Astrocyte (in vitro differentiated cells and primary cell): ENCODE measurements at regions not wholly inside any gene's neighbourhood (a gene's known extent, or its start where the extent isn't known, plus 50 kb on each side); places are given as distances from the start of the nearest gene placed in this dataset.

Source experiments
- DNase-seq: peaks from one replicate; pipeline ENCODE4 v3.0.0-alpha.2; 2010; ENCODE audit warnings: low read depth
- FAIRE-seq: peaks from 2 replicates; lab custom pipeline; 2011; peaks lifted over from hg19 to GRCh38; lab: Jason Lieb, UNC
- H2AFZ ChIP-seq: 2 replicates; pipeline ENCODE4 v1.6.0; 2012; ENCODE audit warnings: low read depth, low read length, inconsistent platforms
- H3K27ac ChIP-seq: 2 replicates; pipeline ENCODE4 v1.5.1; 2011; ENCODE audit warnings: low read depth, low read length, inconsistent platforms
- H3K27me3 ChIP-seq: 2 replicates; pipeline ENCODE4 v1.6.0; 2011; ENCODE audit warnings: low read length, inconsistent platforms; ENCODE audit not compliant: insufficient read depth
- H3K36me3 ChIP-seq: 2 replicates; pipeline ENCODE4 v1.5.1; 2011; ENCODE audit warnings: low read length, inconsistent platforms; ENCODE audit not compliant: insufficient read depth
- H3K4me1 ChIP-seq: 2 replicates; pipeline ENCODE4 v1.5.1; 2011; ENCODE audit warnings: low read length, inconsistent platforms; ENCODE audit not compliant: insufficient read depth
- H3K4me2 ChIP-seq: 2 replicates; pipeline ENCODE4 v1.6.0; 2012; ENCODE audit warnings: low read length, inconsistent platforms
- H3K4me3 ChIP-seq: 2 replicates; pipeline ENCODE4 v1.5.1; 2011; ENCODE audit warnings: low read depth, mild to moderate bottlenecking, low read length, inconsistent platforms; ENCODE audit not compliant: insufficient read depth
- H3K79me2 ChIP-seq: 2 replicates; pipeline ENCODE4 v1.6.0; 2012; ENCODE audit warnings: mild to moderate bottlenecking, low read length, inconsistent platforms; ENCODE audit not compliant: insufficient read depth
- H3K9ac ChIP-seq: 2 replicates; pipeline ENCODE4 v1.6.0; 2012; ENCODE audit warnings: mild to moderate bottlenecking, low read length, inconsistent platforms
- H3K9me3 ChIP-seq: 2 replicates; pipeline ENCODE4 v1.5.1; 2012; ENCODE audit warnings: low read depth, mild to moderate bottlenecking, low read length, inconsistent platforms; ENCODE audit not compliant: insufficient read depth
- H4K20me1 ChIP-seq: 2 replicates; pipeline ENCODE4 v1.6.0; 2012; ENCODE audit warnings: low read length, inconsistent platforms; ENCODE audit not compliant: insufficient read depth
- H3K27ac Mint-ChIP-seq: one replicate; pipeline ENCODE4 v1.8.0; 2021; ENCODE audit warnings: mild to moderate bottlenecking, mixed read lengths; ENCODE audit not compliant: unreplicated experiment
- H3K27me3 Mint-ChIP-seq: one replicate; pipeline ENCODE4 v1.8.0; 2021; ENCODE audit warnings: low read depth, mixed read lengths; ENCODE audit not compliant: unreplicated experiment
- H3K36me3 Mint-ChIP-seq: one replicate; pipeline ENCODE4 v1.8.0; 2021; ENCODE audit warnings: low read depth, mixed read lengths; ENCODE audit not compliant: unreplicated experiment
- H3K4me1 Mint-ChIP-seq: one replicate; pipeline ENCODE4 v1.8.0; 2021; ENCODE audit warnings: low read depth, mixed read lengths; ENCODE audit not compliant: unreplicated experiment
- H3K4me3 Mint-ChIP-seq: one replicate; pipeline ENCODE4 v1.8.0; 2021; ENCODE audit warnings: mild to moderate bottlenecking, moderate library complexity, mixed read lengths; ENCODE audit not compliant: unreplicated experiment
- H3K9me3 Mint-ChIP-seq: one replicate; pipeline ENCODE4 v1.8.0; 2021; ENCODE audit warnings: mild to moderate bottlenecking, mixed read lengths; ENCODE audit not compliant: unreplicated experiment
- CTCF ChIP-seq: IDR thresholded peaks from 2 replicates; pipeline ENCODE4 v1.5.1; 2011; ENCODE audit warnings: low read depth, mild to moderate bottlenecking, inconsistent platforms, low read length, moderate library complexity; ENCODE audit not compliant: insufficient read depth
- EZH2 ChIP-seq: IDR thresholded peaks from 2 replicates; pipeline ENCODE4 v1.6.1; 2012; ENCODE audit warnings: mild to moderate bottlenecking, low read length, inconsistent platforms; ENCODE audit not compliant: insufficient read depth

DNA sequence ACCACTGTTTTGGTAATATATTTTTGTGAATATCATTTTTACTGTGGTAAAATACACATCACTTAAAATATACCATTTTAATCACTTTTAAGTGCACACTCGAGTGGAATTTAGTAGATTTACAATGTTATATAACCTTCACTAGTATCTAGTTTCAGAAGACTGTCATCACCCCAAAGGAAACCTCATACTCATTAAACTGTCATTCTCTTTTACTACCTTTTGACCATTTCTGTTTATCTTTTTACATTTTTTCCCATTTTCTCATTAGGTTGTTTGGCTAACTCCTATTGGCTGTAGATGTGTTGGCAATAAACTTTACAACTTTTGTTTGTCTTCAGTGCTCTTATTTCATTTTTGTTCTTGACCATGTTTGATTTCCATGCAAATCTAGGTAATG lies 1168.3 kb upstream of the PCDH7 start:
- no peak overlapping the region for H2AFZ ChIP-seq

GRCh38 chr4:29553846-29554245 lies 1166.3 kb upstream of the PCDH7 start:
- Histone ChIP-seq H3K27me3 (no peaks in the 10 kb centered on the region), H3K4me3 (no peak overlapping the region), H2AFZ (no peak overlapping the region), H3K4me1 (no peaks in the 10 kb centered on the region), H3K9ac (no peak overlapping the region), H3K79me2 (no peaks in the 10 kb centered on the region), H3K27ac (no peak overlapping the region), H3K36me3 (no peaks in the 10 kb centered on the region), H4K20me1 (no peaks in the 10 kb centered on the region), H3K9me3 (no peaks in the 10 kb centered on the region), H3K4me2 (no peak overlapping the region)
- Mint-ChIP-seq H3K27me3 (no peaks in the 10 kb centered on the region), H3K9me3 (peaks cover 1% of the 10 kb centered on the region), H3K4me1 (peaks cover 11% of the 10 kb centered on the region), H3K27ac (no peak overlapping the region), H3K4me3 (no peak overlapping the region), H3K36me3 (no peaks in the 10 kb centered on the region)
- no peak for FAIRE-seq
- TF ChIP-seq CTCF (no peak), EZH2 (no peak)
- DNase-seq: peak; percentile 12

More for the DNA sequence above, 1168.3 kb upstream of the PCDH7 start:
- H3K79me2 ChIP-seq: no peaks in the 10 kb centered on the region
- DNase-seq: no peak
- H3K4me3 Mint-ChIP-seq: no peak overlapping the region
- H3K4me1 Mint-ChIP-seq: peaks cover 11% of the 10 kb centered on the region
- no peaks in the 10 kb centered on the region for H4K20me1 ChIP-seq
- no peak overlapping the region for H3K4me3 ChIP-seq
- FAIRE-seq: no peak
- TF ChIP-seq CTCF: no peak
- TF ChIP-seq EZH2: no peak
- no peak overlapping the region for H3K27ac ChIP-seq
- H3K27me3 Mint-ChIP-seq: no peaks in the 10 kb centered on the region
- no peaks in the 10 kb centered on the region for H3K27me3 ChIP-seq
- H3K36me3 ChIP-seq: no peaks in the 10 kb centered on the region
- no peak overlapping the region for H3K4me2 ChIP-seq
- no peaks in the 10 kb centered on the region for H3K9me3 ChIP-seq
- H3K9ac ChIP-seq: no peak overlapping the region
- H3K36me3 Mint-ChIP-seq: no peaks in the 10 kb centered on the region
- H3K9me3 Mint-ChIP-seq: peaks cover 8% of the 10 kb centered on the region
- H3K4me1 ChIP-seq: no peaks in the 10 kb centered on the region
- no peak overlapping the region for H3K27ac Mint-ChIP-seq

DNA sequence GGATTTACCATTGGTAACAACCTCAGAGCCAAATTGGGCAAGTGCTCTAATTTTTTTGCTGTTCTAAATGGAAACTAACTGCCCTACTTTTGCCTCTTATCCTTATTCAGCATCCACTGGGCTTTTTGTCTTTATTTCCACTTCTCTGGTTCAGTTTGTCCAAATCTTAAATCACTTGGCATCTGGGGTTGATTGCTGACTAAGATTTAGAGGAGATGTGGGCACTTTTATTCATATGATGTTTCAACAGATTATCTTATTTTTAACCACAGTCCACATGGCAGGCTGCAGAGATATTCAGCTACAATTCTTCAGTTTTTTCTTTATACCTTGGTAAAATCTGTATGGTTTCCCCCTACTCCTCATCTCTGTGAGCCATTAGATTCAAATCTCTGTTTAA lies 1161.4 kb upstream of the PCDH7 start:
- Mint-ChIP-seq H3K27me3 (no peaks in the 10 kb centered on the region), H3K4me1 (peaks cover 2% of the 10 kb centered on the region), H3K36me3 (no peaks in the 10 kb centered on the region), H3K27ac (no peak overlapping the region), H3K4me3 (no peak overlapping the region), H3K9me3 (no peaks in the 10 kb centered on the region)
- Histone ChIP-seq H3K4me3 (no peak overlapping the region), H3K27ac (no peak overlapping the region), H3K4me2 (no peak overlapping the region), H3K27me3 (no peaks in the 10 kb centered on the region), H2AFZ (no peak overlapping the region), H3K4me1 (no peaks in the 10 kb centered on the region), H3K9me3 (no peaks in the 10 kb centered on the region), H4K20me1 (no peaks in the 10 kb centered on the region), H3K79me2 (no peaks in the 10 kb centered on the region), H3K9ac (no peak overlapping the region), H3K36me3 (no peaks in the 10 kb centered on the region)
- FAIRE-seq (no peak), DNase-seq (no peak)
- no peak for TF ChIP-seq EZH2
- TF ChIP-seq CTCF: no peak
